ENCODE measurements at regions not wholly inside any gene's neighbourhood (a gene's known extent, or its start where the extent isn't known, plus 50 kb on each side); places are given as distances from the start of the nearest gene placed in this dataset.

DNA sequence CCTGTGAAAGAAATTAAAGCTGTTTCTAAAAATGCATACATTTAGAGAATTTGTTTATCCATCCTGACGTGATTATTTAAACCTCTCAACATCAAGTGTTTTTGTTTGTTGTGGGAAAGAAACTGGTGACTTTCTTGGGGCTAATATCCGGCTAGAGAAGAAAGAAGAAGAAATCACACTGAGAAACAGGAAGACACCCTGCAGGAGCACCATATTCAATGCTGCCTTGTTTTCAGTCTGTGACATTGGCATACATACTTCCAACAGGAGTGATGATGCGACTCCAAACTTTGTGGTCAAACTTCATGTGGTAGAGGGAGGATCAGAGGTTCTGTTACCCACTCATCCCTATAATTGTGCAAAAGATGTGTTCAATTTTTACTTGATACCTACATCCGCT, 997.6 kb upstream of the CITED2 start:
- H3K27me3 ChIP-seq, result no peaks in the 10 kb centered on the region
- intact Hi-C loops (cut with DNase I; ENCODE audit: low total_unique reads) (no loop called here), in situ Hi-C loops (cut with MboI; ENCODE audit: low sequenced_read_pairs in 4 of 4) (no loop called here)
- peaks cover 5 to 6% of the 10 kb centered on the region in 2 donors for H3K4me1 ChIP-seq
- DNase-seq (no peak), ATAC-seq (no peak)
- TF ChIP-seq, protein P1, sequence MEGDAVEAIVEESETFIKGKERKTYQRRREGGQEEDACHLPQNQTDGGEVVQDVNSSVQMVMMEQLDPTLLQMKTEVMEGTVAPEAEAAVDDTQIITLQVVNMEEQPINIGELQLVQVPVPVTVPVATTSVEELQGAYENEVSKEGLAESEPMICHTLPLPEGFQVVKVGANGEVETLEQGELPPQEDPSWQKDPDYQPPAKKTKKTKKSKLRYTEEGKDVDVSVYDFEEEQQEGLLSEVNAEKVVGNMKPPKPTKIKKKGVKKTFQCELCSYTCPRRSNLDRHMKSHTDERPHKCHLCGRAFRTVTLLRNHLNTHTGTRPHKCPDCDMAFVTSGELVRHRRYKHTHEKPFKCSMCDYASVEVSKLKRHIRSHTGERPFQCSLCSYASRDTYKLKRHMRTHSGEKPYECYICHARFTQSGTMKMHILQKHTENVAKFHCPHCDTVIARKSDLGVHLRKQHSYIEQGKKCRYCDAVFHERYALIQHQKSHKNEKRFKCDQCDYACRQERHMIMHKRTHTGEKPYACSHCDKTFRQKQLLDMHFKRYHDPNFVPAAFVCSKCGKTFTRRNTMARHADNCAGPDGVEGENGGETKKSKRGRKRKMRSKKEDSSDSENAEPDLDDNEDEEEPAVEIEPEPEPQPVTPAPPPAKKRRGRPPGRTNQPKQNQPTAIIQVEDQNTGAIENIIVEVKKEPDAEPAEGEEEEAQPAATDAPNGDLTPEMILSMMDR (IDR thresholded peaks at IDR 0.05 in 4 of 5, conservative IDR thresholded peaks at IDR 0.05 in 1 of 5), result no peak
- no peak for TF ChIP-seq POLR2A (IDR thresholded peaks at IDR 0.05)
- H3K4me3 ChIP-seq, result no peak overlapping the region
- H3K36me3 ChIP-seq, result no peaks in the 10 kb centered on the region
- no peak overlapping the region for H3K27ac ChIP-seq
- H3K9me3 ChIP-seq, result no peaks in the 10 kb centered on the region

DNA sequence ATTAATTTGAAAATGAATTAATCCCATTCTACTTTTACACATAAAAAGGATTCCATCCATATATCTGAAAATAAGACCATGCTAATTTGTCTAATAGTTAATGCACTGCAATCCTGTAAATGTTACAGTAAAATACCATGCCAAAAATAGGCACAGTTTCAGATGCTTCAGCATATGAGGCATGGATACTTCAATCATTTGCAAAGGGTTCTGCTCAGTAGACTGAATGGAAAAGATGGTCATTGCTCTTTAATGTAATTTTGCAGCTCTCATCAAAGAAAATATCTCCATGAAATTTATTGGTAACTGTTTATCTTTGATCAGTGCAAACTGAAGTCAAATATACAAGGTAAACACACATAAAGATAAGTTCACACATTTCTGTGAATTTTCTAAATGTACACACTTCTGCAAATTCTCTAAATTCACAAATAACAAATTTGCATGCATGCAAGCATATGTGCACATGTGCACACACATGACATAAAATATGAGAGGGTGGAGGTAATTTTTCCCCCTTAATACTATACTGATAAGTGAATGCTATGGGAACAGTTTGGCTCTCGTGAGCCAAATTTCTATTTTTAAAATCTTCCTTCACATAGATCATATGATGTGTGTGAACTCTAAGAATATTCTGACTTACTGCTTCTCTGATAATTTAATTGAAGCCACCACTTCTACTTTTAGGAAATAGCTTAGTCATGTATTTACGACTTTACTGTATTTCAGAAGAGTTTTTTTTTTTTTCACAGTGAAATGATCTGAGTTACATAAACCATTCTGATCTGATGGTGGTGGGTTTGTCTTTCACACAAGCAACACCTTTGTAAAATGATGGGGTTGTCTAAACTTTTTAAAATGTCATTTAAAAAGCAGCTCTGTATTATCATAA, 996.8 kb upstream of the CITED2 start:
- intact Hi-C loops (cut with DNase I; ENCODE audit: low total_unique reads) (no loop called here), in situ Hi-C loops (cut with MboI; ENCODE audit: low sequenced_read_pairs in 4 of 4) (no loop called here)
- peak overlapping the region in 1 of 4 donors; percentile 14 for H3K4me3 ChIP-seq
- no peak for ATAC-seq
- H3K27me3 ChIP-seq, result no peaks in the 10 kb centered on the region
- no peak for DNase-seq
- no peak for TF ChIP-seq POLR2A (IDR thresholded peaks at IDR 0.05)
- TF ChIP-seq, protein P1 (IDR thresholded peaks at IDR 0.05 in 4 of 5, conservative IDR thresholded peaks at IDR 0.05 in 1 of 5), result no peak
- H3K36me3 ChIP-seq, result no peaks in the 10 kb centered on the region
- H3K27ac ChIP-seq, result no peak overlapping the region
- peaks cover 5 to 6% of the 10 kb centered on the region in 2 donors for H3K4me1 ChIP-seq
- H3K9me3 ChIP-seq, result no peaks in the 10 kb centered on the region

- intact Hi-C loops (cut with DNase I; ENCODE audit: low total_unique reads) (no loop called here), in situ Hi-C loops (cut with MboI; ENCODE audit: low sequenced_read_pairs in 4 of 4) (no loop called here)
- no peaks in the 10 kb centered on the region for H3K27me3 ChIP-seq
- H3K27ac ChIP-seq, result no peak overlapping the region
- H3K9me3 ChIP-seq, result no peaks in the 10 kb centered on the region
- H3K4me1 ChIP-seq, result peaks cover 5 to 6% of the 10 kb centered on the region in 2 donors
- no peak for TF ChIP-seq POLR2A (IDR thresholded peaks at IDR 0.05)
- TF ChIP-seq, protein P1 (IDR thresholded peaks at IDR 0.05 in 4 of 5, conservative IDR thresholded peaks at IDR 0.05 in 1 of 5), result no peak
- no peaks in the 10 kb centered on the region for H3K36me3 ChIP-seq
- H3K4me3 ChIP-seq, result no peak overlapping the region
- DNase-seq (no peak), ATAC-seq (no peak)
Measured at GRCh38 chr6:140370441-140370840, 996.0 kb upstream of the CITED2 start.

DNA sequence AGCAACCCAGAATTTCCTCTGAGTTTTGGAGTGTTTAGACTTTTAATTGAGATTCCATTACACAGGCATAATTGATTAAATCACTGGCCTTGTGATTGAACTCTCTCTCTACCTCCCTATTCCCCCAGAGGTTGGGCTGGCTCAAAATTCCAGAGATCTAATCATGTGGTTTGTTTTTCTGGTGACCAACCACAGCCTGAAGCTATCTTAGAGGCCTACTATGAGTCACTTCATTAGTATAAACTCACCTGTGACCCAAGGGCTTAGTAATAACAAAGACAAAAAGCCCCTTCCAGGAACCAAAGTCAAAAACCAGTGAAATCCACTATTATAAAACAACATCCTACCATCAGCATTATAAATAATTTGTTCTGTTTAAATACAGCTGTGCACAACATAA, 992.5 kb upstream of the CITED2 start:
- Histone ChIP-seq H3K9me3 (peaks cover 0 to 5% (median 0%) of the 10 kb centered on the region in 3 donors), H3K27ac (no peak overlapping the region), H3K36me3 (no peaks in the 10 kb centered on the region), H3K4me1 (peaks cover 5 to 6% of the 10 kb centered on the region in 2 donors), H3K4me3 (no peak overlapping the region), H3K27me3 (no peaks in the 10 kb centered on the region)
- DNase-seq, result no peak
- TF ChIP-seq, protein P1 (IDR thresholded peaks at IDR 0.05 in 4 of 5, conservative IDR thresholded peaks at IDR 0.05 in 1 of 5), result no peak
- TF ChIP-seq POLR2A (IDR thresholded peaks at IDR 0.05), result no peak
- ATAC-seq, result no peak
- in situ Hi-C loops (cut with MboI; ENCODE audit: low sequenced_read_pairs in 4 of 4) (no loop called here), intact Hi-C loops (cut with DNase I; ENCODE audit: low total_unique reads) (no loop called here)
